ENCODE measurements at regions not wholly inside any gene's neighbourhood (a gene's known extent, or its start where the extent isn't known, plus 50 kb on each side); places are given as distances from the start of the nearest gene placed in this dataset.
A peak's percentile ranks its signal among the peaks of the same experiment; 100 is the strongest.

DNA sequence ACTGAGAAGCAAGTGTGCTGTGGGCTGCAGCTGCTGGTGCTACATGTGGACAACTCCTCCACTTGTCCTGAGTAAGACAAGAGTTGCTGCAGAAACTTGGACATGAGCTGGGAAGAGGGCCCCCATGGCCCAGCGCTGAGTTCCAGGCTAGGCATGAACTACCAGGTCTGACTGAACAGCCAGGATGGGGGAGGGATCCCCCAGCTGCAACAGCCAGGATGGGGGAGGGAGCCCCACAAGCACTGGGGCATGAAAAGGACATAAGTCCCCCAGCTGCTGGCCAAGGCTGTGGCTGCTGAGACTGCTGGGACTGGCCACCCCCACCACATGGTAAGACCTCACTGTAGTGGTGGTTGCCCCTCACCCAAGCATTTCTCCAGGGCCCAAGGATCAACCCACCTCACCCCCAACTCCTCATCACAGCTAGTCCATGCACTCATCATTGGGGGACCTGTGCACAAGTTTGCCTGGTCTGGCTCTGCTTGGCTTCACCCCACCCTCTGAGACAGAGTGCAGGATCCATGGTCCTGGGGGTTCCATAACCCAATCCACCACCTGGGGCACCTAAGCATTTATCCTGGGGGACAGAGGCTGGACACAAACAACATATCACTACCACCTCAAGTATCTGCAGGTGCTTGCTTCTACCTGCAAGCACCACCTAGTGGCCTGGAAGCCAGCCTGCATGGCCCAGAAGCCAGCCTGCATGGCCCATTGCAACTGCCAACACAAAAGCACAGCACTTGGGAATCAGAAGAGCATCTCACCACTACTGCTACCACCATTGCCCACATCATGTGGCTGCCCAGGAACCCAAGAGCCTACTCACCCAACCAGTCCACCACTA, 84.5 kb upstream of the STT3B start:
- Histone ChIP-seq H2BK20ac (ENCODE audit: low read depth, low read length) (no peak overlapping the region), H2BK15ac (ENCODE audit: low read depth, low read length) (no peak overlapping the region), H3K23ac (ENCODE audit: low read depth, low read length) (no peak overlapping the region), H3K9me3 (ENCODE audit: control insufficient read depth, insufficient read depth, low read length) (no peaks in the 10 kb centered on the region), H2AFZ (replicated peaks; ENCODE audit: low read length, poor library complexity) (no peak overlapping the region), H3K27me3 (ENCODE audit: control insufficient read depth, insufficient read depth, low read length) (no peaks in the 10 kb centered on the region; the same call in 1 of the 2 replicates), H2AK9ac (replicated peaks; ENCODE audit: low read depth, low read length, poor library complexity) (peak overlapping the region; percentile 55), H3K79me1 (ENCODE audit: low read depth in 1 of 2, low read length in 2 of 2) (no peaks in the 10 kb centered on the region), H3K9me1 (ENCODE audit: insufficient read depth, low read length) (no peaks in the 10 kb centered on the region), H3K56ac (ENCODE audit: extremely low read depth, insufficient read depth, low read length) (no peak overlapping the region), H3K14ac (replicated peaks; ENCODE audit: low read depth, low read length) (no peak overlapping the region), H3K4me2 (ENCODE audit: low read depth, low read length) (no peak overlapping the region), H4K8ac (ENCODE audit: low read depth in 2 of 2, low read length in 2 of 2) (no peak overlapping the region), H3K4me1 (ENCODE audit: control insufficient read depth, insufficient read depth, low read length) (no peaks in the 10 kb centered on the region), H3K9ac (ENCODE audit: low read depth, low read length) (no peak overlapping the region), H3K18ac (ENCODE audit: low read depth, low read length) (no peak overlapping the region), H4K91ac (ENCODE audit: insufficient read depth, low read depth, low read length) (no peak overlapping the region), H3K27ac (ENCODE audit: insufficient read depth, low read length) (no peak overlapping the region), H2BK120ac (ENCODE audit: low read depth, low read length) (no peak overlapping the region), H4K20me1 (ENCODE audit: insufficient read depth, low read length) (no peaks in the 10 kb centered on the region), H2BK5ac (ENCODE audit: low read depth, low read length, poor library complexity, severe bottlenecking) (no peak overlapping the region), H4K5ac (ENCODE audit: low read depth, low read length) (no peak overlapping the region), H3K4me3 (ENCODE audit: insufficient read depth, low read depth, low read length) (no peak overlapping the region), H3K36me3 (ENCODE audit: control insufficient read depth, insufficient read depth, low read length) (no peaks in the 10 kb centered on the region), H3K4ac (ENCODE audit: low read depth, low read length) (no peak overlapping the region), H2AK5ac (ENCODE audit: low read depth, low read length) (no peak overlapping the region)
- TF ChIP-seq RCOR1 (IDR thresholded peaks at IDR 0.05; ENCODE audit: insufficient replicate concordance, low read length) (no peak), SMC3 (IDR thresholded peaks at IDR 0.05; ENCODE audit: low read depth, low read length) (peak; percentile 29; the same call in 1 of the 2 replicates), MXI1 (IDR thresholded peaks at IDR 0.05; ENCODE audit: borderline replicate concordance, low read depth, low read length) (no peak), RAD21 (IDR thresholded peaks at IDR 0.05; ENCODE audit: low read length) (peak; percentile 34)
- TF ChIP-seq, protein P1, sequence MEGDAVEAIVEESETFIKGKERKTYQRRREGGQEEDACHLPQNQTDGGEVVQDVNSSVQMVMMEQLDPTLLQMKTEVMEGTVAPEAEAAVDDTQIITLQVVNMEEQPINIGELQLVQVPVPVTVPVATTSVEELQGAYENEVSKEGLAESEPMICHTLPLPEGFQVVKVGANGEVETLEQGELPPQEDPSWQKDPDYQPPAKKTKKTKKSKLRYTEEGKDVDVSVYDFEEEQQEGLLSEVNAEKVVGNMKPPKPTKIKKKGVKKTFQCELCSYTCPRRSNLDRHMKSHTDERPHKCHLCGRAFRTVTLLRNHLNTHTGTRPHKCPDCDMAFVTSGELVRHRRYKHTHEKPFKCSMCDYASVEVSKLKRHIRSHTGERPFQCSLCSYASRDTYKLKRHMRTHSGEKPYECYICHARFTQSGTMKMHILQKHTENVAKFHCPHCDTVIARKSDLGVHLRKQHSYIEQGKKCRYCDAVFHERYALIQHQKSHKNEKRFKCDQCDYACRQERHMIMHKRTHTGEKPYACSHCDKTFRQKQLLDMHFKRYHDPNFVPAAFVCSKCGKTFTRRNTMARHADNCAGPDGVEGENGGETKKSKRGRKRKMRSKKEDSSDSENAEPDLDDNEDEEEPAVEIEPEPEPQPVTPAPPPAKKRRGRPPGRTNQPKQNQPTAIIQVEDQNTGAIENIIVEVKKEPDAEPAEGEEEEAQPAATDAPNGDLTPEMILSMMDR (conservative IDR thresholded peaks at IDR 0.05; ENCODE audit: low read depth, low read length): peak; percentile 34
- CTCF ChIA-PET: no interaction called here
- DNase-seq (peak; percentile 12), ATAC-seq (ENCODE audit: low read depth) (no peak)
- intact Hi-C loops (cut with micrococcal nuclease): no loop called here
- POLR2A ChIA-PET (ENCODE audit: unreplicated experiment): no interaction called here
- in situ Hi-C loops (cut with MboI; ENCODE audit: low sequenced_read_pairs): no loop called here
- WGBS, 2 experiments (ENCODE audit: extremely low coverage in 2 of 2, insufficient read length in 1 of 2): no CpG with 5 or more reads among the region's 1 CpG
- dilution Hi-C loops (cut with HindIII; ENCODE audit: low sequenced_read_pairs, unreplicated experiment): no loop called here
- BruUV-seq (replicated peaks): no TSS peak

Measured in IMR-90 (cell line).